Stomach (tissue), 8 donors: ENCODE measurements at regions not wholly inside any gene's neighbourhood (a gene's known extent, or its start where the extent isn't known, plus 50 kb on each side); places are given as distances from the start of the nearest gene placed in this dataset.

Experiments used
- DNase-seq, 2 donors: peaks; one replicate each; pipeline versions ENCODE4 v3.0.0 to v3.0.0-alpha.2; 2013 to 2019
- H3K27ac ChIP-seq, 5 donors: fragments of 200-600 bp in 4 of 5; sonication (generic) in 4 of 5; one replicate each; pipeline ENCODE4 v1.5.1; 2013 to 2019; ENCODE audit warnings: mild to moderate bottlenecking in 1 of 5, moderate library complexity in 1 of 5
- H3K27me3 ChIP-seq, 3 donors: fragments of 200-600 bp; sonication (generic); one replicate each; pipeline ENCODE4 v1.5.1; 2017 to 2019; ENCODE audit warnings: mixed run types in 1 of 3
- H3K36me3 ChIP-seq, 4 donors: fragments of 200-600 bp; sonication (generic); 1 replicate in 3 of 4; 2 replicates in 1 of 4; pipeline ENCODE4 v1.5.1; 2016 to 2019
- H3K4me1 ChIP-seq, 4 donors: fragments of 200-600 bp; sonication (generic); one replicate each; pipeline ENCODE4 v1.5.1; 2016 to 2019
- H3K4me3 ChIP-seq, 4 donors: fragments of 200-600 bp; sonication (generic) in 3 of 4; one replicate each; pipeline ENCODE4 v1.5.1; 2016 to 2019; ENCODE audit warnings: mild to moderate bottlenecking in 1 of 4
- H3K9me3 ChIP-seq, 4 donors: fragments of 200-600 bp; sonication (generic); one replicate each; pipeline ENCODE4 v1.5.1; 2016 to 2019
- CTCF ChIP-seq, 7 experiments: fragments of 450-650 bp in 4 of 7; fragments of 200-600 bp in 3 of 7; sonication (generic) in 3 of 7; IDR thresholded peaks; one replicate each; pipeline ENCODE4 v1.5.1; 2016 to 2019; ENCODE audit warnings: antibody characterized with exemption in 7 of 7, control low read depth in 2 of 7, mild to moderate bottlenecking in 1 of 7
- EP300 ChIP-seq: sonication (generic); formaldehyde crosslinking; IDR thresholded peaks from one replicate; pipeline ENCODE4 v1.6.1; 2017; ENCODE audit warnings: antibody characterized with exemption
- POLR2A ChIP-seq, 4 donors: fragments of 450-650 bp; IDR thresholded peaks; one replicate each; pipeline ENCODE4 v1.6.1; 2016; ENCODE audit warnings: antibody characterized with exemption in 4 of 4, control low read depth in 2 of 4, mild to moderate bottlenecking in 1 of 4, moderate library complexity in 1 of 4
- POLR2AphosphoS5 ChIP-seq, 3 donors: sonication (generic); formaldehyde crosslinking; IDR thresholded peaks; one replicate each; pipeline ENCODE4 v1.6.1; 2016; ENCODE audit warnings: antibody characterized with exemption in 3 of 3
- WGBS, 5 donors: extraction: QIAGEN DNeasy Blood & Tissue Kit in 3 of 5; methylation state at CpG; one replicate each; pipeline versions ENCODE4 v1.1.5 to v1.1.7; 2013 to 2018; 5-methylcytosine and 5-hydroxymethylcytosine counted together
- intact Hi-C: fragments of 100-400 bp; cut with DNase I; formaldehyde crosslinking; loops from one replicate; pipeline ENCODE4 v1.15.1; 2023; ENCODE audit warnings: low total_unique reads
- donor health status: healthy with polysubstance abuse.
- donor health status: Bipolar disorder and iron deficiency.
- donor health status: healthy.

- intact Hi-C loops: no loop called here
- no peak overlapping the region for H3K4me3 ChIP-seq
- peaks cover 0 to 31% (median 4%) of the 10 kb centered on the region in 4 donors for H3K9me3 ChIP-seq
- H3K27ac ChIP-seq: no peak overlapping the region
- DNase-seq: no peak
- H3K4me1 ChIP-seq: no peaks in the 10 kb centered on the region
- TF ChIP-seq POLR2AphosphoS5 (IDR thresholded peaks at IDR 0.05): no peak
- no peak for TF ChIP-seq POLR2A (IDR thresholded peaks at IDR 0.05)
- no peak for TF ChIP-seq EP300
- no peak for TF ChIP-seq CTCF (IDR thresholded peaks at IDR 0.05)
- H3K36me3 ChIP-seq: no peaks in the 10 kb centered on the region
- H3K27me3 ChIP-seq: no peaks in the 10 kb centered on the region
- WGBS, 5 donors: 56 to 82% (median 74%) methylated on average over 2 of the region's 2 CpGs
Measured at GRCh38 chr16:6512512-6512911, 820.1 kb upstream of the RBFOX1 start.

GRCh38 chr16:6510261-6510660 is 822.4 kb upstream of the RBFOX1 start:
- H3K27me3 ChIP-seq: no peaks in the 10 kb centered on the region
- no peaks in the 10 kb centered on the region for H3K4me1 ChIP-seq
- H3K9me3 ChIP-seq: peaks cover 0 to 21% (median 7%) of the 10 kb centered on the region in 4 donors
- no peak for TF ChIP-seq POLR2AphosphoS5 (IDR thresholded peaks at IDR 0.05)
- TF ChIP-seq EP300: no peak
- TF ChIP-seq POLR2A (IDR thresholded peaks at IDR 0.05): no peak
- no peak for TF ChIP-seq CTCF (IDR thresholded peaks at IDR 0.05)
- DNase-seq: no peak
- no peaks in the 10 kb centered on the region for H3K36me3 ChIP-seq
- no peak overlapping the region for H3K4me3 ChIP-seq
- 76 to 85% (median 80%) methylated on average over 7 of the region's 7 CpGs for WGBS, 5 donors
- H3K27ac ChIP-seq: no peak overlapping the region
- intact Hi-C loops: no loop called here

- Histone ChIP-seq H3K27me3 (no peaks in the 10 kb centered on the region), H3K9me3 (peaks cover 0 to 44% (median 13%) of the 10 kb centered on the region in 4 donors), H3K4me3 (no peak overlapping the region), H3K36me3 (no peaks in the 10 kb centered on the region), H3K27ac (no peak overlapping the region), H3K4me1 (no peaks in the 10 kb centered on the region)
- TF ChIP-seq POLR2A (IDR thresholded peaks at IDR 0.05): no peak
- no peak for TF ChIP-seq POLR2AphosphoS5 (IDR thresholded peaks at IDR 0.05)
- TF ChIP-seq CTCF (IDR thresholded peaks at IDR 0.05): no peak
- TF ChIP-seq EP300: no peak
- intact Hi-C loops: no loop called here
- 22 to 40% (median 36%) methylated on average over 2 of the region's 2 CpGs for WGBS, 5 donors
- no peak for DNase-seq
Measured at GRCh38 chr16:6499413-6499812, 833.2 kb upstream of the RBFOX1 start.

- intact Hi-C loops: no loop called here
- no peak overlapping the region for H3K27ac ChIP-seq
- no peaks in the 10 kb centered on the region for H3K27me3 ChIP-seq
- no peak for TF ChIP-seq POLR2AphosphoS5 (IDR thresholded peaks at IDR 0.05)
- no peak overlapping the region for H3K4me3 ChIP-seq
- H3K9me3 ChIP-seq: peaks cover 0 to 42% (median 11%) of the 10 kb centered on the region in 4 donors
- 52 to 60% (median 55%) methylated on average over 4 of the region's 4 CpGs for WGBS, 5 donors
- DNase-seq: no peak
- no peaks in the 10 kb centered on the region for H3K36me3 ChIP-seq
- no peaks in the 10 kb centered on the region for H3K4me1 ChIP-seq
Measured at GRCh38 chr16:6498858-6499257, 833.8 kb upstream of the RBFOX1 start.

- intact Hi-C loops: no loop called here
- Histone ChIP-seq H3K9me3 (peaks cover 0 to 25% (median 8%) of the 10 kb centered on the region in 4 donors), H3K4me3 (no peak overlapping the region), H3K27me3 (no peaks in the 10 kb centered on the region), H3K36me3 (no peaks in the 10 kb centered on the region), H3K27ac (no peak overlapping the region), H3K4me1 (no peaks in the 10 kb centered on the region)
- 45 to 63% (median 53%) methylated on average over 2 of the region's 2 CpGs for WGBS, 5 donors
- DNase-seq: no peak
- TF ChIP-seq POLR2AphosphoS5 (IDR thresholded peaks at IDR 0.05) (no peak), CTCF (IDR thresholded peaks at IDR 0.05) (no peak), EP300 (no peak), POLR2A (IDR thresholded peaks at IDR 0.05) (no peak)
Measured at GRCh38 chr16:6496996-6497395, 835.6 kb upstream of the RBFOX1 start.
